GM21576 (cell line): ENCODE measurements at regions not wholly inside any gene's neighbourhood (a gene's known extent, or its start where the extent isn't known, plus 50 kb on each side); places are given as distances from the start of the nearest gene placed in this dataset.
"Not testable (repeated sequence)": the region's sequence is repeated elsewhere in the genome, so short reads cannot be mapped to it uniquely, and the experiment has no call there.

Experiments
- ATAC-seq: cut with Tn5 transposase; IDR thresholded peaks from one replicate; pipeline ENCODE4 v1.9.1; 2021; ENCODE audit warnings: mild to moderate bottlenecking, moderate library complexity; ENCODE audit not compliant: unreplicated experiment

GRCh38 chr14:61602003-61602732 is 93.1 kb upstream of the HIF1A start:
- ATAC-seq: no peak

GRCh38 chr14:61602733-61603077 is 92.6 kb upstream of the HIF1A start:
- no peak for ATAC-seq

GRCh38 chr14:61603736-61604135 is 91.6 kb upstream of the HIF1A start:
- no peak for ATAC-seq

GRCh38 chr14:61607570-61608244 is 87.6 kb upstream of the HIF1A start:
- ATAC-seq: no peak

- no peak for ATAC-seq
Measured at GRCh38 chr14:61608245-61609165, 86.8 kb upstream of the HIF1A start.

GRCh38 chr14:61609191-61609843 is 86.0 kb upstream of the HIF1A start:
- ATAC-seq: no peak

- ATAC-seq: no peak
Measured at GRCh38 chr14:61609884-61610283, 85.4 kb upstream of the HIF1A start.

- ATAC-seq: no peak
Measured at GRCh38 chr14:61610900-61611299, 84.4 kb upstream of the HIF1A start.

- no peak for ATAC-seq
Measured at GRCh38 chr14:61611880-61612630, 83.3 kb upstream of the HIF1A start.

- ATAC-seq: not testable (repeated sequence)
Measured at GRCh38 chr14:61613006-61613405, 82.3 kb upstream of the HIF1A start.

GRCh38 chr14:61614693-61615092 is 80.6 kb upstream of the HIF1A start:
- no peak for ATAC-seq

GRCh38 chr14:61615743-61616523 is 79.4 kb upstream of the HIF1A start:
- ATAC-seq: no peak

- no peak for ATAC-seq
Measured at GRCh38 chr14:61616524-61617185, 78.7 kb upstream of the HIF1A start.

- no peak for ATAC-seq
Measured at GRCh38 chr14:61618448-61618847, 76.9 kb upstream of the HIF1A start.

GRCh38 chr14:61619494-61619893 is 75.8 kb upstream of the HIF1A start:
- ATAC-seq: no peak

GRCh38 chr14:61620130-61620946 is 75.0 kb upstream of the HIF1A start:
- ATAC-seq: peak; percentile 75

GRCh38 chr14:61621444-61621843 is 73.9 kb upstream of the HIF1A start:
- no peak for ATAC-seq

GRCh38 chr14:61622051-61622450 is 73.3 kb upstream of the HIF1A start:
- ATAC-seq: no peak
